ENCODE measurements at regions not wholly inside any gene's neighbourhood (a gene's known extent, or its start where the extent isn't known, plus 50 kb on each side); places are given as distances from the start of the nearest gene placed in this dataset.

DNA sequence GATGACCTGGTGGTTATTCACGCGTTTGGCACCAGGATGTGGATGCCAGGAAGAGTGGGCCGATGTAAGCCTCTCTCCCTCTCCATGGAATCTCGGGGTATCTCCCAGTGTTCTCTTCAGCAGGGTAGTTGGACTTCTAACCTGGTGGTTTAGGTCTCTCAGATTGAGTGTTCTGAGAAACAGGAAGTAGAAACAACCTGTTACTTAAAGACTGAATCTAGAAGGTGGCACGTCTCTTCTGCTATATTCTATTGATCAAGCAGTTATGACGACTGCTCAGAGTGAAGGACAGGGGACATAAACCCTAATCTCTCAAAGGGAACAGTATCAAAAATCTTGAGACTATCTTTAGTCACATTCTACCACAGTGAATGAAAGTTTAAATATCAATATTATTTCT lies 918.7 kb upstream of the PIK3C3 start:
- no peak overlapping the region for H3K4me3 ChIP-seq
- no peaks in the 10 kb centered on the region for H3K36me3 ChIP-seq
- no peak overlapping the region for H3K27ac ChIP-seq
- H3K4me1 ChIP-seq (ENCODE audit: control insufficient read depth in 1 of 2, low read depth in 2 of 2), result no peaks in the 10 kb centered on the region
- DNase-seq (ENCODE audit: low spot score), result no peak
- H3K9me3 ChIP-seq, result no peaks in the 10 kb centered on the region
- ATAC-seq (ENCODE audit: insufficient number of reproducible peaks, low FRiP score, low read depth), result no peak
- no peaks in the 10 kb centered on the region for H3K27me3 ChIP-seq (replicated peaks; ENCODE audit: insufficient read depth)
- TF ChIP-seq, protein P1, sequence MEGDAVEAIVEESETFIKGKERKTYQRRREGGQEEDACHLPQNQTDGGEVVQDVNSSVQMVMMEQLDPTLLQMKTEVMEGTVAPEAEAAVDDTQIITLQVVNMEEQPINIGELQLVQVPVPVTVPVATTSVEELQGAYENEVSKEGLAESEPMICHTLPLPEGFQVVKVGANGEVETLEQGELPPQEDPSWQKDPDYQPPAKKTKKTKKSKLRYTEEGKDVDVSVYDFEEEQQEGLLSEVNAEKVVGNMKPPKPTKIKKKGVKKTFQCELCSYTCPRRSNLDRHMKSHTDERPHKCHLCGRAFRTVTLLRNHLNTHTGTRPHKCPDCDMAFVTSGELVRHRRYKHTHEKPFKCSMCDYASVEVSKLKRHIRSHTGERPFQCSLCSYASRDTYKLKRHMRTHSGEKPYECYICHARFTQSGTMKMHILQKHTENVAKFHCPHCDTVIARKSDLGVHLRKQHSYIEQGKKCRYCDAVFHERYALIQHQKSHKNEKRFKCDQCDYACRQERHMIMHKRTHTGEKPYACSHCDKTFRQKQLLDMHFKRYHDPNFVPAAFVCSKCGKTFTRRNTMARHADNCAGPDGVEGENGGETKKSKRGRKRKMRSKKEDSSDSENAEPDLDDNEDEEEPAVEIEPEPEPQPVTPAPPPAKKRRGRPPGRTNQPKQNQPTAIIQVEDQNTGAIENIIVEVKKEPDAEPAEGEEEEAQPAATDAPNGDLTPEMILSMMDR (IDR thresholded peaks at IDR 0.05), result no peak

DNA sequence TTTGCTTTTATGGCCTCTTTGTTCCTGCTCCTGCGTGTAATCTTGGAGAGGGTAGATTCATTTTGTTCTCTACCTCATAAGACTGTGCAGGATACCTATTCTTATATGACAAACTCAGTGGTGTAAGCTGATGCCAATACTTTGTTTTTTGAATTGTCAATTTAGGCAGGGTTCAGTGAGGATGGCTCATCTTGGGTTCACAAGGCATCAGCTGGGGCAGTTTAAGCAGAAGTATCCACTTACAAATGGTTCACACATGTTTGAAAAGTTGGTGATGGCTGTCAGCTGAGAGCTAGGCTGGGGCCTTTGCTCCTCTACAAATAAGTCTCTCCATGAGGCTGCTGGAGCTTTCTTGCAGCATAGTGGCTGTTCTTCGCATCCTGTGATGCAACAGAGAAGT lies 920.6 kb upstream of the PIK3C3 start:
- no peaks in the 10 kb centered on the region for H3K36me3 ChIP-seq

DNA sequence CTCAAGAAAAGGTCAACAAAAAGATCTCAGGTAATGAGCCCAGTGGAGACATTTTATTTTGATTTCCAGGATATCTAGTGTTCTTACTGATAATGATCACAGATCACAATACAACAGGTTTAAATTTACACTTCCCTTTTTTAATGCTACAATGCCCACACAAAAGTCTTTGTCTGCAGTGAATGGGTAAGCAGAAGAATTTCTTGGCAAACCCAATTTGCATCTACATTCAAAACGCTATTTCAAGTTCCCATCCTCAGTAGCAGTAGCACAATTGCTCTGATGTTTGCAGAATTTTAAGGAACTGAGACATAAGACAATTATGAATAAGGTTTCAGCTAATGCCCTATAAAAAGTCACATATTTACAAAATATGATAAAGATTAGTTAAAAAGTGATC lies 929.4 kb upstream of the PIK3C3 start:
- Histone ChIP-seq H3K27ac (no peak overlapping the region), H3K9me3 (no peaks in the 10 kb centered on the region), H3K4me1 (ENCODE audit: control insufficient read depth in 1 of 2, low read depth in 2 of 2) (no peaks in the 10 kb centered on the region), H3K27me3 (replicated peaks; ENCODE audit: insufficient read depth) (no peaks in the 10 kb centered on the region), H3K36me3 (no peaks in the 10 kb centered on the region), H3K4me3 (no peak overlapping the region)
- ATAC-seq (ENCODE audit: insufficient number of reproducible peaks, low FRiP score, low read depth) (no peak), DNase-seq (ENCODE audit: low spot score) (no peak)
- TF ChIP-seq, protein P1 (IDR thresholded peaks at IDR 0.05), result no peak

More for the DNA sequence above, 920.6 kb upstream of the PIK3C3 start:
- Histone ChIP-seq H3K27me3 (replicated peaks; ENCODE audit: insufficient read depth) (no peaks in the 10 kb centered on the region), H3K9me3 (no peaks in the 10 kb centered on the region), H3K4me3 (no peak overlapping the region), H3K4me1 (ENCODE audit: control insufficient read depth in 1 of 2, low read depth in 2 of 2) (no peaks in the 10 kb centered on the region), H3K27ac (no peak overlapping the region)
- no peak for DNase-seq (ENCODE audit: low spot score)
- TF ChIP-seq, protein P1 (IDR thresholded peaks at IDR 0.05), result no peak
- ATAC-seq (ENCODE audit: insufficient number of reproducible peaks, low FRiP score, low read depth), result no peak

DNA sequence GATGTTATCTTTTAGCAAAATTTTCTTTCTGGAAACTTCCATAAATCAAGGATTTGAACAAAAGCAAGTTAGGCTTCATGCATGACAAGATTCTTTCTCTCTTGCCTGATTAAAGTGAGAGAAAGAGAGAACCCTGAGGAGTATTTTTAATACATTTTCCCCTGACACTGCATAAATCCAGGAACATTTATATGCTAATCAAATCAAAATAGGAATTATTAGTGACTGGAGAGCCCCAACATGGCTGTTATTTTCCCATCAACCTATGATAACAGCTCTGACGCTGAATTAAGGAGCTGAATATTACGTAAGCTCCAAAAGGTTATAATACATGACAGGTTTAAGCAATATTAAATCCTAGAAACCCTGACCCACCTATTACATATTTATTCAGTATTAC lies 930.2 kb upstream of the PIK3C3 start:
- no peak for DNase-seq (ENCODE audit: low spot score)
- no peak overlapping the region for H3K27ac ChIP-seq
- no peaks in the 10 kb centered on the region for H3K4me1 ChIP-seq (ENCODE audit: control insufficient read depth in 1 of 2, low read depth in 2 of 2)
- ATAC-seq (ENCODE audit: insufficient number of reproducible peaks, low FRiP score, low read depth), result no peak
- H3K27me3 ChIP-seq (replicated peaks; ENCODE audit: insufficient read depth), result no peaks in the 10 kb centered on the region
- TF ChIP-seq, protein P1 (IDR thresholded peaks at IDR 0.05), result no peak
- no peaks in the 10 kb centered on the region for H3K9me3 ChIP-seq
- no peaks in the 10 kb centered on the region for H3K36me3 ChIP-seq
- no peak overlapping the region for H3K4me3 ChIP-seq

DNA sequence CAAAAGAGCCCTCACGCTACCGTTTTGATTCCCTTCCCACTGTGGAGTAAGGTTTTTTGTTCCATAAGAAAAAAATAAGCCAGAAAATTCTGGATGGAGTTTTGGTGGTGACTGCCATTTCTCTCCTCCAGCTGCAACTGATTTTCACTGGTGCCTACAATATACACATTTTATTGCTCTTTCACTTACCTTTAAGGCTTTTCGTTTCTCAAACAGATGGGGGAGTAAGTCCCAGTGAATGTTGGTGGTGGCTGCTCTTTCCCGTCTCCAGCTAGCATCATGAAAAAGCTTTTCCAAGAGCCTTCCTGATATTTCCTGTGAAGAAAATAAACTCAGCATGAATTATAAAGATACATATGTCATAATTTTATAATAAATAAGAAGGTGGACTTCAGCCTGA lies 932.5 kb upstream of the PIK3C3 start:
- no peak overlapping the region for H3K27ac ChIP-seq
- no peak for ATAC-seq (ENCODE audit: insufficient number of reproducible peaks, low FRiP score, low read depth)
- H3K4me3 ChIP-seq, result no peak overlapping the region
- no peaks in the 10 kb centered on the region for H3K36me3 ChIP-seq
- no peak for DNase-seq (ENCODE audit: low spot score)
- TF ChIP-seq, protein P1 (IDR thresholded peaks at IDR 0.05), result no peak
- H3K4me1 ChIP-seq (ENCODE audit: control insufficient read depth in 1 of 2, low read depth in 2 of 2), result no peaks in the 10 kb centered on the region
- H3K27me3 ChIP-seq (replicated peaks; ENCODE audit: insufficient read depth), result no peaks in the 10 kb centered on the region
- H3K9me3 ChIP-seq, result no peaks in the 10 kb centered on the region
